IMR-90 (cell line): ENCODE measurements at regions not wholly inside any gene's neighbourhood (a gene's known extent, or its start where the extent isn't known, plus 50 kb on each side); places are given as distances from the start of the nearest gene placed in this dataset.

ENCODE experiments used
- ATAC-seq: fragments of 200-7000 bp; cut with Tn5 transposase; 2 replicates; pipeline ENCODE4 v1.9.1; 2020; ENCODE audit warnings: low read depth, mild to moderate bottlenecking, moderate library complexity
- BruUV-seq: library from RNA; stranded (reverse); fragments of 400-500 nt; replicated peaks from 2 replicates; lab custom pipeline; 2021; lab: Mats Ljungman, UMichigan
- CTCF ChIA-PET: fragments of 300-600 bp; formaldehyde crosslinking; extraction: SDS; loops from one replicate; lab custom pipeline; 2021; ENCODE audit warnings: antibody characterized with exemption; lab: Yijun Ruan, JAX
- POLR2A ChIA-PET: fragments of 300-600 bp; sonication (Branson Sonifier 250); formaldehyde crosslinking; loops from one replicate; lab custom pipeline; 2022; ENCODE audit warnings: antibody characterized with exemption; ENCODE audit not compliant: unreplicated experiment; lab: Charles Lee
- DNase-seq: peaks from one replicate; pipeline ENCODE4 v3.0.0; 2013
- H2AFZ ChIP-seq: replicated peaks from 2 replicates; pipeline ENCODE3; 2013; ENCODE audit warnings: low read length, mild to moderate bottlenecking; ENCODE audit not compliant: poor library complexity
- H2AK5ac ChIP-seq: 2 replicates; pipeline ENCODE4 v1.6.1; 2013; ENCODE audit warnings: low read depth, low read length, inconsistent platforms
- H2AK9ac ChIP-seq: replicated peaks from 2 replicates; pipeline ENCODE3; 2013; ENCODE audit warnings: mild to moderate bottlenecking, low read depth, low read length, moderate library complexity; ENCODE audit not compliant: poor library complexity
- H2BK120ac ChIP-seq: 2 replicates; pipeline ENCODE4 v1.6.1; 2013; ENCODE audit warnings: low read depth, low read length, inconsistent platforms
- H2BK15ac ChIP-seq: 3 replicates; pipeline ENCODE4 v1.6.1; 2013; ENCODE audit warnings: low read depth, low read length, inconsistent platforms
- H2BK20ac ChIP-seq: 2 replicates; pipeline ENCODE4 v1.6.1; 2013; ENCODE audit warnings: low read depth, mild to moderate bottlenecking, inconsistent platforms, low read length, moderate library complexity
- H2BK5ac ChIP-seq: 2 replicates; pipeline ENCODE4 v1.6.1; 2013; ENCODE audit warnings: mild to moderate bottlenecking, low read depth, low read length, inconsistent platforms; ENCODE audit not compliant: poor library complexity, severe bottlenecking
- H3K14ac ChIP-seq: replicated peaks from 2 replicates; pipeline ENCODE4 v1.6.1; 2013; ENCODE audit warnings: low read depth, low read length, inconsistent platforms
- H3K18ac ChIP-seq: 2 replicates; pipeline ENCODE4 v1.6.1; 2013; ENCODE audit warnings: low read depth, low read length, control low read depth
- H3K23ac ChIP-seq: 2 replicates; pipeline ENCODE4 v1.6.1; 2013; ENCODE audit warnings: low read depth, low read length, inconsistent platforms
- H3K27ac ChIP-seq: 2 replicates; pipeline ENCODE4 v1.5.1; 2013; ENCODE audit warnings: mild to moderate bottlenecking, control low read depth, low read length; ENCODE audit not compliant: insufficient read depth
- H3K27me3 ChIP-seq: 2 replicates; pipeline ENCODE4 v1.6.1; 2013; ENCODE audit warnings: low read length; ENCODE audit not compliant: control insufficient read depth, insufficient read depth
- H3K36me3 ChIP-seq: 2 replicates; pipeline ENCODE4 v1.6.1; 2013; ENCODE audit warnings: low read length, mixed read lengths; ENCODE audit not compliant: control insufficient read depth, insufficient read depth
- H3K4ac ChIP-seq: 2 replicates; pipeline ENCODE4 v1.6.1; 2013; ENCODE audit warnings: low read depth, low read length, inconsistent platforms
- H3K4me1 ChIP-seq: 2 replicates; pipeline ENCODE4 v1.6.1; 2013; ENCODE audit warnings: low read length, mixed read lengths; ENCODE audit not compliant: control insufficient read depth, insufficient read depth
- H3K4me2 ChIP-seq: 2 replicates; pipeline ENCODE4 v1.6.1; 2013; ENCODE audit warnings: low read depth, mild to moderate bottlenecking, control low read depth, low read length, moderate library complexity
- H3K4me3 ChIP-seq: 2 replicates; pipeline ENCODE4 v1.5.1; 2013; ENCODE audit warnings: low read depth, mild to moderate bottlenecking, control low read depth, low read length, moderate library complexity; ENCODE audit not compliant: insufficient read depth
- H3K56ac ChIP-seq: 2 replicates; pipeline ENCODE4 v1.6.1; 2013; ENCODE audit warnings: low read length, inconsistent platforms; ENCODE audit not compliant: insufficient read depth; ENCODE audit errors: extremely low read depth
- H3K79me1 ChIP-seq, 2 experiments: 2 replicates each; pipeline ENCODE4 v1.6.1; 2013; ENCODE audit warnings: low read length in 2 of 2, inconsistent platforms in 1 of 2, low read depth in 1 of 2
- H3K9ac ChIP-seq: 2 replicates; pipeline ENCODE4 v1.6.1; 2013; ENCODE audit warnings: low read depth, low read length, control low read depth
- H3K9me1 ChIP-seq: 2 replicates; pipeline ENCODE4 v1.6.1; 2013; ENCODE audit warnings: low read length, inconsistent platforms; ENCODE audit not compliant: insufficient read depth
- H3K9me3 ChIP-seq: 2 replicates; pipeline ENCODE4 v1.6.1; 2013; ENCODE audit warnings: low read length; ENCODE audit not compliant: control insufficient read depth, insufficient read depth
- H4K20me1 ChIP-seq: 2 replicates; pipeline ENCODE4 v1.6.1; 2013; ENCODE audit warnings: low read length, inconsistent platforms; ENCODE audit not compliant: insufficient read depth
- H4K5ac ChIP-seq: 2 replicates; pipeline ENCODE4 v1.6.1; 2013; ENCODE audit warnings: mild to moderate bottlenecking, low read depth, low read length, control low read depth
- H4K8ac ChIP-seq, 2 experiments: 2 replicates each; pipeline ENCODE4 v1.6.1; 2013; ENCODE audit warnings: low read depth in 2 of 2, low read length in 2 of 2, control low read depth in 1 of 2, inconsistent platforms in 1 of 2
- H4K91ac ChIP-seq: 2 replicates; pipeline ENCODE4 v1.6.1; 2013; ENCODE audit warnings: low read depth, low read length, inconsistent platforms; ENCODE audit not compliant: insufficient read depth
- BHLHE40 ChIP-seq: fragments of 150-350 bp; IDR thresholded peaks from 2 replicates; pipeline ENCODE4 v1.6.1; 2016; ENCODE audit warnings: mild to moderate bottlenecking, low read depth, low read length
- CEBPB ChIP-seq: IDR thresholded peaks from 2 replicates; pipeline ENCODE4 v1.6.1; 2012; ENCODE audit warnings: low read depth, low read length, improper control_type of control experiment
- CHD1 ChIP-seq: IDR thresholded peaks from 2 replicates; pipeline ENCODE4 v1.6.1; 2012; ENCODE audit warnings: low read depth, low read length, improper control_type of control experiment
- CTCF ChIP-seq: conservative IDR thresholded peaks from 2 replicates; pipeline ENCODE4 v1.5.1; 2012; ENCODE audit warnings: mild to moderate bottlenecking, low read depth, low read length, improper control_type of control experiment
- FOS ChIP-seq: fragments of 150-350 bp; IDR thresholded peaks from 2 replicates; pipeline ENCODE4 v1.6.1; 2016; ENCODE audit warnings: low read depth, low read length
- MAFK ChIP-seq: IDR thresholded peaks from 2 replicates; pipeline ENCODE4 v1.6.1; 2012; ENCODE audit warnings: low read depth, low read length, improper control_type of control experiment
- MAZ ChIP-seq: IDR thresholded peaks from 2 replicates; pipeline ENCODE4 v1.6.1; 2012; ENCODE audit warnings: low read depth, mild to moderate bottlenecking, low read length, improper control_type of control experiment, moderate library complexity, borderline replicate concordance
- NFE2L2 ChIP-seq: fragments of 150-350 bp; IDR thresholded peaks from 2 replicates; pipeline ENCODE4 v1.6.1; 2016; ENCODE audit warnings: low read depth, mild to moderate bottlenecking, low read length
- POLR2A ChIP-seq: IDR thresholded peaks from 2 replicates; pipeline ENCODE4 v1.6.1; 2012; ENCODE audit warnings: mild to moderate bottlenecking, low read depth, low read length
- RAD21 ChIP-seq: IDR thresholded peaks from 2 replicates; pipeline ENCODE4 v1.6.1; 2012; ENCODE audit warnings: low read length, improper control_type of control experiment
- RCOR1 ChIP-seq: IDR thresholded peaks from 2 replicates; pipeline ENCODE4 v1.6.1; 2012; ENCODE audit warnings: mild to moderate bottlenecking, low read length, improper control_type of control experiment; ENCODE audit not compliant: insufficient replicate concordance
- RFX5 ChIP-seq: IDR thresholded peaks from 2 replicates; pipeline ENCODE4 v1.8.0; 2012; ENCODE audit warnings: low read depth, mild to moderate bottlenecking, low read length, moderate library complexity
- SMC3 ChIP-seq: fragments of 150-350 bp; IDR thresholded peaks from 2 replicates; pipeline ENCODE4 v1.6.1; 2016; ENCODE audit warnings: low read depth, mild to moderate bottlenecking, antibody characterized with exemption, low read length, moderate library complexity
- WGBS, 2 experiments: methylation state at CpG; one replicate each; pipeline versions ENCODE4 v1.1.5 to v1.1.7; 2013; ENCODE audit warnings: missing lambda C conversion rate in 2 of 2; ENCODE audit not compliant: insufficient read length in 1 of 2; ENCODE audit errors: extremely low coverage in 2 of 2; 5-methylcytosine and 5-hydroxymethylcytosine counted together
- dilution Hi-C: fragments of 300-500 bp; cut with HindIII; formaldehyde crosslinking; loops from one replicate; pipeline ENCODE4 v1.14.3; 2018; ENCODE audit warnings: low sequenced_read_pairs; ENCODE audit not compliant: unreplicated experiment
- in situ Hi-C: fragments of 300-500 bp; cut with MboI; formaldehyde crosslinking; loops from 3 replicates; pipeline ENCODE4 v1.14.3; 2019; ENCODE audit warnings: low sequenced_read_pairs, inconsistent platforms, mixed read lengths
- intact Hi-C: fragments of 100-400 bp; cut with micrococcal nuclease; formaldehyde crosslinking; loops from 2 replicates; pipeline ENCODE4 v1.10.0; 2022

GRCh38 chr11:115598257-115598901 is 94.2 kb upstream of the CADM1 start:
- H3K9ac ChIP-seq, result no peak overlapping the region

More at GRCh38 chr11:115598257-115598901, 94.2 kb upstream of the CADM1 start:
- Histone ChIP-seq H4K20me1 (no peaks in the 10 kb centered on the region), H2AFZ (no peak overlapping the region), H2BK120ac (no peak overlapping the region), H3K4me2 (no peak overlapping the region), H2AK5ac (no peak overlapping the region), H3K4ac (no peak overlapping the region), H4K5ac (no peak overlapping the region), H2BK20ac (no peak overlapping the region), H3K36me3 (no peaks in the 10 kb centered on the region), H2BK15ac (no peak overlapping the region), H3K79me1 (no peaks in the 10 kb centered on the region), H2BK5ac (no peak overlapping the region), H3K27me3 (peaks cover 1% of the 10 kb centered on the region; the same call in 1 of the 2 replicates), H4K8ac (no peak overlapping the region), H3K18ac (no peak overlapping the region), H3K4me1 (no peaks in the 10 kb centered on the region), H4K91ac (no peak overlapping the region), H3K4me3 (no peak overlapping the region), H3K14ac (no peak overlapping the region), H3K56ac (no peak overlapping the region), H3K9me3 (no peaks in the 10 kb centered on the region), H3K27ac (no peak overlapping the region), H3K9me1 (no peaks in the 10 kb centered on the region), H3K23ac (no peak overlapping the region), H2AK9ac (no peak overlapping the region)
- dilution Hi-C loops (no loop called here), intact Hi-C loops (no loop called here), in situ Hi-C loops (no loop called here)
- CTCF ChIA-PET, result no interaction called here
- ATAC-seq, result no peak
- no CpG with 5 or more reads among the region's 3 CpGs for WGBS, 2 experiments
- DNase-seq, result no peak
- POLR2A ChIA-PET, result no interaction called here
- TF ChIP-seq CEBPB (no peak), MAFK (no peak), RAD21 (no peak), RFX5 (no peak), BHLHE40 (no peak), MAZ (no peak), SMC3 (no peak), CHD1 (no peak), POLR2A (no peak), CTCF (no peak), FOS (no peak), RCOR1 (no peak), NFE2L2 (no peak)
- no TSS peak for BruUV-seq
